Posterior vena cava (tissue), 2 donors: ENCODE measurements at regions not wholly inside any gene's neighbourhood (a gene's known extent, or its start where the extent isn't known, plus 50 kb on each side); places are given as distances from the start of the nearest gene placed in this dataset.

Experiments
- DNase-seq: peaks from one replicate; pipeline ENCODE4 v3.0.0-alpha.2; 2020; ENCODE audit warnings: low spot score
- intact Hi-C, 2 donors: fragments of 100-400 bp; cut with DNase I; formaldehyde crosslinking; loops; one replicate each; pipeline versions ENCODE4 v1.14.1 to v1.14.2; 2022 to 2023
- donor health status: DM: yes; HTN: yes; CAD: no.
- donor health status: DM: yes; HTN: yes; CAD: no.

DNA sequence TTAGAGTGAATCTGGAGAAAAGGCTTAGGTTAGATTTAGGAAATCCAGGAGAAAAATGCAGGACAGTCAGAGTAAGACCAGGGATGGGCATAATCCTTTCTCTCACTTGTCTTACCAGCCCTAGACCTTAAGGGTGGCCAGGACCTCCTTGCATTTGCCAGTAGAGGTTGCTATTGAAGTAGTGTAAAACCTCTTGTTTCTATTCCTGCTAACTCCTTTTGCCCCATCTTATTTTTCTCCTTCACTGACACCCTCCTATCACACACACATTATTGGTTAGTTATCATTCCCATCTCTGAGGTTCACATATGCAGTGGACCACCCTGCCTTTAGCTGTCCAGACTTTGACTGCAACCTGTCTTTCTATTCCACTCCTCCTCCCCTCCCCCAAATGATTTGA, 75.0 kb upstream of the MACF1 start:
- intact Hi-C loops: no loop called here
- DNase-seq: no peak

GRCh38 chr1:39130325-39130724, 74.2 kb upstream of the MACF1 start:
- intact Hi-C loops: no loop called here

DNA sequence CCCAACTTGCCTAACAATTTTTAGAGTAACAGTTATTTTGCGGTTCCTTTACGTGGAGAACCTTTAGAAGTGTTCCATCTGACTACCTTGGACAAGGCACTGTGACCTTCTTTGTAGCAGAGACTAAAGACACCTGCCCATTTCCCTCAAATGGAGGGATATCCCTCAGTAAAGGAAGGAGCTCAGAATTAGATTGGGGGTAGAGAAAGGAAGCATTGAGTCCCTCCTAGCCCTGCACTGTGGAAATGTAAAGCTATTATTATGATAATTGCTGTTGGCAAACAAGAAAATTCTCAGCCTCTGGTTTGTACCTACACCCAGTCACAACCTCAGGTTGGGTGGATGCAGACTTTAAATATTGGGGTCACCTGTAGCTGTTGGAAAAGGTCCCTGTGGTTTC, 72.6 kb upstream of the MACF1 start:
- no peak for DNase-seq
- intact Hi-C loops: no loop called here

More at GRCh38 chr1:39130325-39130724, 74.2 kb upstream of the MACF1 start:
- no peak for DNase-seq

- peak; percentile 89 for DNase-seq
- intact Hi-C loops: no loop called here
These were observed 71.8 kb upstream of the MACF1 start for GRCh38 chr1:39132505-39133339.

DNA sequence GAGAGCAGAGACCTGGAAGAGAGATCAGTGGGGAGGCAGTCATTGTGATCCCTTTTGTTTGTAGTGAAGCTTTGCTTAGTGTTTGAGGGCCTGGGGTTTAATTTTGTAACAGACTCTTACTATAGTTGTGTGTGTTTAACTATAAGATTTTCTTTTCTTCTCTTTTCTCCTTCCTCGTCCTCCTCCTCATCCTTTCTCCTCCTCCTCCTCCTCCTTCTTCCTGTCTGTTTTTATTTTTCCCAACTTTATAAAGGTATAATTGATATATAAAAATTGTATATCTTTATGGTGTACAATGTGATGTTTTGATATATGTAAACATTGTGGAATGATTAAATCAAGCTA, 71.2 kb upstream of the MACF1 start:
- intact Hi-C loops: no loop called here
- DNase-seq: no peak

- intact Hi-C loops: no loop called here
- DNase-seq: no peak
These were observed 69.6 kb upstream of the MACF1 start for GRCh38 chr1:39134768-39135333.

DNA sequence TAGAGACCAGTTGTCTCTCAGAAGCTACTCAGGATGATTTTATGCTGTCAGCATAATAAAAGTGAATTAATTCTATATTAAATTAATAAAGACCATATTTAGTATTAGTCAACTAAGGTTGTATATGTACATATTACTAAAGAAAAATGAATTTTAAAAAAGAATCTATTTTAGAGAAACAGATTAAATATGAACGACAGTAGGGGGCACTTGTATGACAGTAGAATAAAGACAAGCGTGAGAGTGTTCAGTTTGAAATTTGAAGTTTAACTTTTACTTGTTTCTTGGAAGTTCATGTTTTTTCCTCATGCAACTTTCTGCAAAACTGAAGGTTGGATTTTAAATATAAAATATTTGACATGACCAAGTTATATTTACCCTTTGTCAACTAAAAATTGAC, 67.9 kb upstream of the MACF1 start:
- no peak for DNase-seq
- intact Hi-C loops: no loop called here

DNA sequence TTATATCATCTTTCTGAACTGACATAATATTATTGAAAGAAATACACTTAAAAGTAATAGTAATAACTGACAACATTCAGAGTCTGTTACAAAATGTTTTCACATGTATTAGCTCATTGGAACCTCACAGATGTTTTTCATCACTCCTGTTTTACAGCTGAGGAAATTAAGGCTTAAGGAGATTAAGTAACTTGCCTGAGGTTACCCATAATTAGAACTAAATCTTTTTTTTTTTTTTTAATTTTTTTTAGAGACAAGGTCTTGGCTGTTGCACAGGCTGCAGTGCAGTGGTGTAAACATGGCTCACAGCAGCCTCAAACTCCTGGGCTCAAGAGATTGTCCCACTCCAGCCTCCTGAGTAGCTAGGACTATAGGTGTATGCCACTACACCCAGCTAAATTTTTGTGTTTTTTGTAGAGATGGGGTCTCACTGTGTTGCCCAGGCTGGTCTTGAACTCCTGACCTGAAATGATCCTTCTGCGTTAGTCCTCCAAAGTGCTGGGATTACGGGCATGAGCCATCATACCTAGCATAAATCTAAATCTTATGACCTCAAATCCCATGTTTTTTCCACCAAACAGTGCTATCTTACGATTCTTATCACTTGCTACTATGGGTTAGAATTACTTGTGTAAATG, 64.7 kb upstream of the MACF1 start:
- DNase-seq: no peak
- intact Hi-C loops: no loop called here

GRCh38 chr1:39141925-39142324, 62.6 kb upstream of the MACF1 start:
- DNase-seq: no peak
- intact Hi-C loops: no loop called here

GRCh38 chr1:39142401-39143060, 62.0 kb upstream of the MACF1 start:
- intact Hi-C loops: no loop called here
- no peak for DNase-seq

GRCh38 chr1:39144924-39145323, 59.6 kb upstream of the MACF1 start:
- intact Hi-C loops: no loop called here
- no peak for DNase-seq

- intact Hi-C loops: no loop called here
- DNase-seq: no peak
These were observed 59.0 kb upstream of the MACF1 start for GRCh38 chr1:39145331-39145965.

GRCh38 chr1:39146681-39147080, 57.8 kb upstream of the MACF1 start:
- no peak for DNase-seq
- intact Hi-C loops: no loop called here

DNA sequence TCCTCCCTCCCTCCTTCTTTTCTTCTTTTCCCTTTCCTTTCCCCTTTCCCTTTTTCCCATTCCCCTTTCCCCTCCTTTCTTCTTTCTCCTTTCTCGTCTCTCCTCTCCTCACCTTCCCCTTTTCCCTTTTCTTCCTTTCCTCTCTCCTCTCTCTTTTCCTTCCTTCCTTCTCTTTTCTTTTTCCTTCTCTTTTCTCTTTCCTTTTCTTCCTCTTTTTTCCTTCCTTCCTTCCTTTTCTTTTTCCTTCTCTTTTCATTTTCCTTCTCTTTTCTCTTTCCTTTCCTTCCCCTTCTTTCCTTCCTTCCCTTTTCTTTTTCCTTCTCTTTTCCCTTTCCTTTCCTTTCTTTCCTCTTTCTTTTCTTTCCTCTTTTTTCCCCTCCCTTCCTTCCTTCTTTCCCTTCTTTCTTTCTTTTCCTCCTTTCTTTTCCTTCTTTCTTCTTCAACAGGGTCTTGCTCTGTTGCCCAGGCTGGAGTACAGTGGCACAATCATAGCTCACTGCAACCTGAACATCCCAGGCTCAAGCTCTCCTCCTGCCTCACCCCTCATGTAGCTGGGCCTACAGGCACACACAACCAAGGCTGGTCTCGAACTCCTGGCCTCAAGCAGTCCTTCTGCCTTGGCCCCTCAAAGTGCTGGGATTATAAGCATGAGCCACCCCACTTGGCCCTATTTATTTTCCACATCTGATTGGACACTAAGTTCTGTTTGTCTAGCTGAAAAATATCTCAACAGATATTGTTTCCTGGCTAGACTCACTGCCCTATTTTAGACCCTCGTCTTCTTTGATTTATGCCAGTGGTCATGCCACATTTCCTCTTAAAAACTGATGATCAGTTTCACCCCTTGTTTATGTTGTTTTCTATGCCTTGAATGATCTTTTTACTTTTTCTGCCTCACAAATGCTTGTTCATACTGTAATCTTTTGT, 57.1 kb upstream of the MACF1 start:
- DNase-seq: no peak
- intact Hi-C loops: no loop called here

- no peak for DNase-seq
- intact Hi-C loops: no loop called here
These were observed 55.6 kb upstream of the MACF1 start for GRCh38 chr1:39148942-39149341.

- intact Hi-C loops: no loop called here
- DNase-seq: no peak
These were observed 55.0 kb upstream of the MACF1 start for GRCh38 chr1:39149509-39149908.

DNA sequence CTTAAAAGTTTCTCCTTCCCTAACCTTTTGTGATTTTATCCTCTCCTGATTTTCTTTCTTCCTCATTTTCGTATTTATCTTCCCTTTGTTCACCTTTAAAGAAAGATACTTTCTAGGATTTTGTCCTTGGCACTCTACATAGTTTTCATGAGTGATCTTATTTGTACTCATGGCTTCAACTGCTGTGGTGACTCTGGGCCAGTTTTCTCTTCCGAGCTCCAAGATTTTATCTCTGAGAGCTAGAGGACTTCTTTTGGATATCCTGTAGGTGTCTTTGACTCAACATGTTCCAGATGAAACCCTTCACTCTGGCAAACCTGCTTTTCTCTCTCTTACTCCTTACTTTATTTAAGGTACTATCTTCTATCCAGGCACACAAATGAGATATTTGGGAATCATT, 53.7 kb upstream of the MACF1 start:
- no peak for DNase-seq
- intact Hi-C loops: loop anchor here in 1 of 2 donors (5.0 kb wide), 1 partner anchor 38 kb away; no protein-coding TSS in a partner anchor

DNA sequence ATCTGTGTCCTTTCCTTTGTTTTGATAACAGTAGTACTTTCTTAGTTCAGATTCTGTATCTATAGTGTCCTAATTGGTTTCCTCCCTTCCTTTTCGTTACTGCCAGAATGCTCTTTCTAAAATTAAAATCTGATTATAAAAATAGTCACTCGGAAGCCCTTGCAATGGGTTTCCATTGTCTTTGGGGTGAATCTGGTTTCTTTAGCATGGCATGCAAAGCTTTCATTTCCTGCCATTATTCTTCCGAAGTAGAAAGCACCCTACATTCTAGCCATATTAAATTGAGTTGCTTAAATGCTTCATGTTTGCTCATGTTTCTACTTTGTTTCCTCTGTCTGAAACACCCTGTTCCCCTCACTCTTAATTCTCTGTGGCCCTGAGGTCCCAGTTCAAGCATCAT, 53.2 kb upstream of the MACF1 start:
- intact Hi-C loops: loop anchor here in 1 of 2 donors (5.0 kb wide), 1 partner anchor 39 kb away; no protein-coding TSS in a partner anchor
- no peak for DNase-seq

GRCh38 chr1:39152923-39153322, 51.6 kb upstream of the MACF1 start:
- DNase-seq: no peak
- intact Hi-C loops: loop anchor here in 1 of 2 donors (5.0 kb wide), 1 partner anchor 41 kb away; no protein-coding TSS in a partner anchor
